BJ (cell line): ENCODE measurements at regions not wholly inside any gene's neighbourhood (a gene's known extent, or its start where the extent isn't known, plus 50 kb on each side); places are given as distances from the start of the nearest gene placed in this dataset.

ENCODE experiments used
- CTCF ChIA-PET: fragments of 350-600 bp; formaldehyde crosslinking; extraction: SDS; loops from one replicate; lab custom pipeline; 2021; ENCODE audit warnings: antibody characterized with exemption, inconsistent platforms; lab: Yijun Ruan, JAX
- POLR2A ChIA-PET: fragments of 300-600 bp; sonication (Branson Sonifier 250); formaldehyde crosslinking; extraction: SDS; loops from one replicate; lab custom pipeline; 2021; ENCODE audit warnings: antibody characterized with exemption; lab: Charles Lee
- DNase-seq: peaks from one replicate; pipeline ENCODE4 v3.0.0-alpha.2; 2011; ENCODE audit warnings: low read depth
- H3K27me3 ChIP-seq: 2 replicates; pipeline ENCODE4 v1.6.0; 2011; ENCODE audit warnings: low read length; ENCODE audit not compliant: control insufficient read depth, insufficient read depth
- H3K36me3 ChIP-seq: 2 replicates; pipeline ENCODE4 v1.5.1; 2011; ENCODE audit warnings: low read length; ENCODE audit not compliant: control insufficient read depth, insufficient read depth
- H3K4me3 ChIP-seq: 2 replicates; pipeline ENCODE4 v1.5.1; 2011; ENCODE audit warnings: low read depth, mild to moderate bottlenecking, control low read depth, low read length
- CTCF ChIP-seq: IDR thresholded peaks from 2 replicates; pipeline ENCODE4 v1.5.1; 2011; ENCODE audit warnings: low read depth, mild to moderate bottlenecking, control low read depth, inconsistent platforms, low read length, moderate library complexity; ENCODE audit not compliant: insufficient read depth

- CTCF ChIA-PET, result interaction anchor here (1.5 kb wide), 1 partner anchor 12 kb away, joined by 3 read pairs; no protein-coding TSS in a partner anchor
- DNase-seq, result no peak
- no peak overlapping the region for H3K4me3 ChIP-seq
- no peaks in the 10 kb centered on the region for H3K36me3 ChIP-seq
- POLR2A ChIA-PET, result interaction anchor here (0.6 kb wide), 1 partner anchor 17 kb away, joined by 3 read pairs; no protein-coding TSS in a partner anchor
- peaks cover 6% of the 10 kb centered on the region for H3K27me3 ChIP-seq
- TF ChIP-seq CTCF, result no peak
These were observed 437.3 kb downstream of the MED13L start for GRCh38 chr12:115840159-115840558.

- peaks cover 6% of the 10 kb centered on the region for H3K27me3 ChIP-seq
- H3K36me3 ChIP-seq, result no peaks in the 10 kb centered on the region
- POLR2A ChIA-PET, result no interaction called here
- TF ChIP-seq CTCF, result no peak
- DNase-seq, result no peak
- H3K4me3 ChIP-seq, result no peak overlapping the region
- CTCF ChIA-PET, result interaction anchor here (0.8 kb wide), 1 partner anchor 11 kb away, joined by 3 read pairs; no protein-coding TSS in a partner anchor
These were observed 438.5 kb downstream of the MED13L start for GRCh38 chr12:115838952-115839351.

- Histone ChIP-seq H3K27me3 (peaks cover 3% of the 10 kb centered on the region; the same call in 1 of the 2 replicates), H3K4me3 (no peak overlapping the region), H3K36me3 (no peaks in the 10 kb centered on the region)
- TF ChIP-seq CTCF, result no peak
- ChIA-PET CTCF (no interaction called here), POLR2A (no interaction called here)
- DNase-seq, result no peak
These were observed 440.3 kb downstream of the MED13L start for GRCh38 chr12:115837220-115837619.

- ChIA-PET CTCF (no interaction called here), POLR2A (no interaction called here)
- H3K4me3 ChIP-seq, result no peak overlapping the region
- no peak for DNase-seq
- no peaks in the 10 kb centered on the region for H3K27me3 ChIP-seq
- H3K36me3 ChIP-seq, result no peaks in the 10 kb centered on the region
- no peak for TF ChIP-seq CTCF
These were observed 442.0 kb downstream of the MED13L start for GRCh38 chr12:115835445-115835844.

- H3K36me3 ChIP-seq, result no peaks in the 10 kb centered on the region
- DNase-seq, result no peak
- no peak for TF ChIP-seq CTCF
- CTCF ChIA-PET, result no interaction called here
- no peak overlapping the region for H3K4me3 ChIP-seq
- POLR2A ChIA-PET, result no interaction called here
- no peaks in the 10 kb centered on the region for H3K27me3 ChIP-seq
These were observed 443.8 kb downstream of the MED13L start for GRCh38 chr12:115833704-115834103.
